Activated T-cell treated with anti-CD3 and anti-CD28 coated beads, Interleukin-2, amount 50 U/mL, for 72 hours (primary cell): ENCODE measurements at regions not wholly inside any gene's neighbourhood (a gene's known extent, or its start where the extent isn't known, plus 50 kb on each side); places are given as distances from the start of the nearest gene placed in this dataset.

Source experiments
- ATAC-seq, 2 donors: fragments of 150-1000 bp; cut with Tn5 transposase; replicated peaks in 1 of 2; 2 replicates each; pipeline ENCODE4 v1.10.0; 2021; ENCODE audit warnings: moderate library complexity in 2 of 2, mild to moderate bottlenecking in 1 of 2
- DNase-seq, 2 donors: peaks; one replicate each; pipeline ENCODE4 v3.0.0; 2021 to 2022; ENCODE audit warnings: mixed read lengths in 1 of 2
- H3K27ac Mint-ChIP-seq: one replicate; pipeline ENCODE4 v1.8.0; 2022; ENCODE audit warnings: mild to moderate bottlenecking, moderate library complexity, mixed read lengths
- H3K27me3 Mint-ChIP-seq: one replicate; pipeline ENCODE4 v1.8.0; 2022; ENCODE audit warnings: low read depth, mixed read lengths
- H3K36me3 Mint-ChIP-seq, 2 donors: one replicate each; pipeline ENCODE4 v1.8.0; 2022; ENCODE audit warnings: mixed read lengths in 2 of 2, mild to moderate bottlenecking in 1 of 2; ENCODE audit not compliant: insufficient read depth in 2 of 2
- H3K4me1 Mint-ChIP-seq: one replicate; pipeline ENCODE4 v1.8.0; 2022; ENCODE audit warnings: low read depth, mixed read lengths
- H3K4me3 Mint-ChIP-seq, 2 donors: one replicate each; pipeline ENCODE4 v1.8.0; 2022; ENCODE audit warnings: mild to moderate bottlenecking in 2 of 2, mixed read lengths in 2 of 2, moderate library complexity in 2 of 2
- H3K9me3 Mint-ChIP-seq, 2 donors: one replicate each; pipeline ENCODE4 v1.8.0; 2022; ENCODE audit warnings: mixed read lengths in 2 of 2

GRCh38 chr3:28103861-28104260, 137.6 kb upstream of the CMC1 start:
- ATAC-seq (no peak), DNase-seq (no peak)
- Mint-ChIP-seq H3K27me3 (no peaks in the 10 kb centered on the region), H3K9me3 (peaks cover 5 to 12% of the 10 kb centered on the region in 2 donors), H3K27ac (no peak overlapping the region), H3K4me1 (no peaks in the 10 kb centered on the region), H3K4me3 (no peak overlapping the region), H3K36me3 (peaks cover 0 to 12% of the 10 kb centered on the region in 2 donors)

- Mint-ChIP-seq H3K4me1 (no peaks in the 10 kb centered on the region), H3K36me3 (peaks cover 0 to 6% of the 10 kb centered on the region in 2 donors), H3K9me3 (peaks cover 4 to 10% of the 10 kb centered on the region in 2 donors), H3K27me3 (no peaks in the 10 kb centered on the region), H3K27ac (no peak overlapping the region), H3K4me3 (no peak overlapping the region)
- ATAC-seq, result no peak
- no peak for DNase-seq
Observed at GRCh38 chr3:28104896-28105534, 136.4 kb upstream of the CMC1 start.

- H3K27ac Mint-ChIP-seq, result no peak overlapping the region
- DNase-seq, result no peak
- H3K27me3 Mint-ChIP-seq, result no peaks in the 10 kb centered on the region
- no peak for ATAC-seq
- H3K4me3 Mint-ChIP-seq, result no peak overlapping the region
- H3K4me1 Mint-ChIP-seq, result no peaks in the 10 kb centered on the region
- H3K36me3 Mint-ChIP-seq, result no peaks in the 10 kb centered on the region
- H3K9me3 Mint-ChIP-seq, result peaks cover 0 to 3% of the 10 kb centered on the region in 2 donors
Observed at GRCh38 chr3:28109829-28110228, 131.6 kb upstream of the CMC1 start.

GRCh38 chr3:28110869-28111268, 130.6 kb upstream of the CMC1 start:
- no peak for DNase-seq
- Mint-ChIP-seq H3K4me3 (no peak overlapping the region), H3K9me3 (peaks cover 0 to 3% of the 10 kb centered on the region in 2 donors), H3K27ac (no peak overlapping the region), H3K27me3 (no peaks in the 10 kb centered on the region), H3K4me1 (no peaks in the 10 kb centered on the region), H3K36me3 (no peaks in the 10 kb centered on the region)
- no peak for ATAC-seq

GRCh38 chr3:28114893-28115292, 126.5 kb upstream of the CMC1 start:
- Mint-ChIP-seq H3K4me3 (no peak overlapping the region), H3K36me3 (no peaks in the 10 kb centered on the region), H3K27ac (no peak overlapping the region), H3K9me3 (peaks cover 0 to under 1% of the 10 kb centered on the region in 2 donors), H3K4me1 (no peaks in the 10 kb centered on the region), H3K27me3 (no peaks in the 10 kb centered on the region)
- ATAC-seq (no peak), DNase-seq (no peak)

- H3K36me3 Mint-ChIP-seq, result no peaks in the 10 kb centered on the region
- H3K4me1 Mint-ChIP-seq, result no peaks in the 10 kb centered on the region
- ATAC-seq (no peak), DNase-seq (no peak)
- no peaks in the 10 kb centered on the region for H3K27me3 Mint-ChIP-seq
- no peak overlapping the region for H3K4me3 Mint-ChIP-seq
- H3K9me3 Mint-ChIP-seq, result no peaks in the 10 kb centered on the region
- H3K27ac Mint-ChIP-seq, result no peak overlapping the region
Observed at GRCh38 chr3:28115316-28115715, 126.1 kb upstream of the CMC1 start.

- Mint-ChIP-seq H3K4me3 (no peak overlapping the region), H3K27me3 (no peaks in the 10 kb centered on the region), H3K36me3 (no peaks in the 10 kb centered on the region), H3K27ac (no peak overlapping the region), H3K9me3 (no peaks in the 10 kb centered on the region), H3K4me1 (no peaks in the 10 kb centered on the region)
- ATAC-seq, result no peak
- no peak for DNase-seq
Observed at GRCh38 chr3:28117598-28117997, 123.8 kb upstream of the CMC1 start.

GRCh38 chr3:28118087-28118486, 123.3 kb upstream of the CMC1 start:
- H3K27ac Mint-ChIP-seq, result no peak overlapping the region
- DNase-seq, result no peak
- no peaks in the 10 kb centered on the region for H3K9me3 Mint-ChIP-seq
- H3K4me3 Mint-ChIP-seq, result no peak overlapping the region
- no peak for ATAC-seq
- H3K4me1 Mint-ChIP-seq, result no peaks in the 10 kb centered on the region
- H3K27me3 Mint-ChIP-seq, result no peaks in the 10 kb centered on the region
- H3K36me3 Mint-ChIP-seq, result no peaks in the 10 kb centered on the region

- H3K27ac Mint-ChIP-seq, result no peak overlapping the region
- ATAC-seq, result no peak
Observed at GRCh38 chr3:28122227-28122626, 119.2 kb upstream of the CMC1 start.

GRCh38 chr3:28124882-28125281, 116.5 kb upstream of the CMC1 start:
- Mint-ChIP-seq H3K4me3 (no peak overlapping the region), H3K27ac (no peak overlapping the region), H3K9me3 (no peaks in the 10 kb centered on the region), H3K36me3 (no peaks in the 10 kb centered on the region), H3K27me3 (no peaks in the 10 kb centered on the region), H3K4me1 (no peaks in the 10 kb centered on the region)
- ATAC-seq (no peak), DNase-seq (no peak)

More at GRCh38 chr3:28122227-28122626, 119.2 kb upstream of the CMC1 start:
- DNase-seq, result no peak
- no peaks in the 10 kb centered on the region for H3K36me3 Mint-ChIP-seq
- no peaks in the 10 kb centered on the region for H3K4me1 Mint-ChIP-seq
- no peak overlapping the region for H3K4me3 Mint-ChIP-seq
- H3K9me3 Mint-ChIP-seq, result no peaks in the 10 kb centered on the region
- no peaks in the 10 kb centered on the region for H3K27me3 Mint-ChIP-seq

- Mint-ChIP-seq H3K27ac (no peak overlapping the region), H3K9me3 (no peaks in the 10 kb centered on the region), H3K4me1 (no peaks in the 10 kb centered on the region), H3K27me3 (no peaks in the 10 kb centered on the region), H3K36me3 (no peaks in the 10 kb centered on the region), H3K4me3 (no peak overlapping the region)
- DNase-seq, result no peak
- ATAC-seq, result no peak
Observed at GRCh38 chr3:28125342-28125741, 116.1 kb upstream of the CMC1 start.

GRCh38 chr3:28130836-28131235, 110.6 kb upstream of the CMC1 start:
- no peaks in the 10 kb centered on the region for H3K36me3 Mint-ChIP-seq
- DNase-seq (no peak), ATAC-seq (no peak)
- no peak overlapping the region for H3K27ac Mint-ChIP-seq
- no peaks in the 10 kb centered on the region for H3K9me3 Mint-ChIP-seq
- H3K27me3 Mint-ChIP-seq, result no peaks in the 10 kb centered on the region
- no peaks in the 10 kb centered on the region for H3K4me1 Mint-ChIP-seq
- no peak overlapping the region for H3K4me3 Mint-ChIP-seq

GRCh38 chr3:28132941-28133340, 108.5 kb upstream of the CMC1 start:
- DNase-seq (no peak), ATAC-seq (no peak)
- Mint-ChIP-seq H3K27ac (no peak overlapping the region), H3K9me3 (no peaks in the 10 kb centered on the region), H3K27me3 (no peaks in the 10 kb centered on the region), H3K4me1 (no peaks in the 10 kb centered on the region), H3K4me3 (no peak overlapping the region), H3K36me3 (no peaks in the 10 kb centered on the region)

- Mint-ChIP-seq H3K4me1 (no peaks in the 10 kb centered on the region), H3K27me3 (no peaks in the 10 kb centered on the region), H3K4me3 (no peak overlapping the region), H3K27ac (no peak overlapping the region), H3K36me3 (no peaks in the 10 kb centered on the region), H3K9me3 (no peaks in the 10 kb centered on the region)
- ATAC-seq (no peak), DNase-seq (no peak)
Observed at GRCh38 chr3:28134198-28134597, 107.2 kb upstream of the CMC1 start.
